ENCODE measurements at regions not wholly inside any gene's neighbourhood (a gene's known extent, or its start where the extent isn't known, plus 50 kb on each side); places are given as distances from the start of the nearest gene placed in this dataset.
"Not testable (repeated sequence)": the region's sequence is repeated elsewhere in the genome, so short reads cannot be mapped to it uniquely, and the experiment has no call there.

DNA sequence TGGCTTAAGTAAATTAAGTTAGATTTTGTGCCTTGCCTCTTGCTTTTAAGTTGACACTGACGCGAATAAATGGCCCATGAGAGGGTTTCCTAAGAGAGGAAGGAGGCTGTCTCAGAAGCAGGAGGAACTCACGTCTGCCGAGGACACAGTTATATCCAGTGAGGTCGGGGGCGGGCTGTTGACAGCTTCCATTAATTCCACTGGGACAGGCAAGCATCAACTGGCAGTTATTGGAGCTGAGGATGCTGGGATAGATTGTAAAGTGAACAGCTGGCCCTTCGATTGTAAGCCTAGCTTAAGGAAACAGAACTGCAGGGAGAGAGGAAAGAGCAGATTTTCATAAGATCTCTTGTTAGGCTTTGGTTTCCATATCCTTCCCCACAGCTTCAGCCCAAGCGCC is 399.2 kb downstream of the IPO8 start:
- Histone ChIP-seq H4K91ac (ENCODE audit: low read length) (no peak overlapping the region), H3K4ac (ENCODE audit: low read depth in 1 of 2, low read length in 2 of 2) (no peak overlapping the region), H3K79me1 (replicated peaks; ENCODE audit: low read length, poor library complexity, severe bottlenecking) (no peaks in the 10 kb centered on the region), H2BK120ac (ENCODE audit: low read depth, low read length) (no peak overlapping the region), H3K23ac (ENCODE audit: low read length in 2 of 2) (no peak overlapping the region), H3K27me3 (ENCODE audit: control insufficient read depth in 1 of 2, insufficient read depth in 1 of 2, low read length in 2 of 2) (peaks cover 0 to 6% of the 10 kb centered on the region in 2 experiments), H3K4me3 (ENCODE audit: insufficient read depth in 1 of 2, low read depth in 1 of 2, low read length in 2 of 2) (no peak overlapping the region), H3K4me1 (ENCODE audit: control insufficient read depth, insufficient read depth, low read depth, low read length) (no peaks in the 10 kb centered on the region), H3K36me3 (ENCODE audit: control insufficient read depth in 1 of 2, insufficient read depth in 2 of 2, low read depth in 1 of 2, low read length in 2 of 2) (no peaks in the 10 kb centered on the region), H4K8ac (ENCODE audit: low read length) (no peak overlapping the region), H3K4me2 (ENCODE audit: low read length, poor library complexity, severe bottlenecking) (no peak overlapping the region), H2BK12ac (ENCODE audit: low read length in 2 of 2) (no peak overlapping the region), H3K27ac (ENCODE audit: low read length, poor library complexity, severe bottlenecking) (no peak overlapping the region), H3K18ac (ENCODE audit: low read depth in 1 of 2, low read length in 2 of 2) (no peak overlapping the region), H2AK5ac (ENCODE audit: low read length, severe bottlenecking) (no peak overlapping the region), H2AFZ (ENCODE audit: low read depth, low read length) (no peak overlapping the region), H3K9me3 (ENCODE audit: control insufficient read depth, low read length) (no peaks in the 10 kb centered on the region), H2BK5ac (ENCODE audit: low read depth, low read length, poor library complexity, severe bottlenecking) (no peak overlapping the region), H3K14ac (ENCODE audit: low read length in 2 of 2) (no peak overlapping the region), H2BK15ac (ENCODE audit: low read depth, poor library complexity, severe bottlenecking) (no peak overlapping the region), H3K9ac (ENCODE audit: low read length) (no peak overlapping the region)
- 73% methylated on average over 7 of the region's 8 CpGs for WGBS
- no peak for DNase-seq

DNA sequence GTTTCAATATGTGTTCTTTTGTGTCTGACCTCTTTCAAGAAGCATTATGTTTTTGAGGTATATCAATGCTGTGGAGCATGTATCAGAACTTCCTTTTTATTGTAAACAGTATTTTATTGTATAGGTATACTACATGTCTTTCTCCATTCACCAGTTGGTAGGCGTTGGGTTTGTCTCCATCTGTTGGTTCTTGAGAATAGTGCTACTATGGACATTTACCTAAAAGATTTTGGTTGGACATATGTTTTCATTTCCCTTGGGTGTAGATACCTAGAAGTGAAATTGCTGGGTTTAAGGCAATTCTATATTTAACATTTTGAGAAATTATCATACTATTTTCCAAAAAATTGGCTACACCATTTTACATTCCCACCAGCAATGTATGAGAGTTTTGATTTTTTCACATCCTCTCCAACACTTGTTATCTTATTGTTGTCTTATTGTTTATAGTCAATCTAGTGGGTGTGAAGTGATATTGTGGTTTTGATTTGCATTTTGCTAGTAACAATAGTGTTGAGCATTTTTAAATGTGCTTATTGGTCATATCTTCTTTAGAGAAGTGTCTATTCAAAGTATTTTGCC is 409.2 kb downstream of the IPO8 start:
- Histone ChIP-seq H2BK15ac (ENCODE audit: low read depth, poor library complexity, severe bottlenecking) (no peak overlapping the region), H2BK120ac (ENCODE audit: low read depth, low read length) (no peak overlapping the region), H3K23ac (ENCODE audit: low read length in 2 of 2) (no peak overlapping the region), H3K18ac (ENCODE audit: low read depth in 1 of 2, low read length in 2 of 2) (no peak overlapping the region), H3K9ac (ENCODE audit: low read length) (no peak overlapping the region), H2BK12ac (ENCODE audit: low read length in 2 of 2) (no peak overlapping the region), H2AFZ (ENCODE audit: low read depth, low read length) (no peak overlapping the region), H3K9me3 (ENCODE audit: control insufficient read depth, low read length) (no peaks in the 10 kb centered on the region), H3K14ac (ENCODE audit: low read length in 2 of 2) (no peak overlapping the region), H3K79me1 (replicated peaks; ENCODE audit: low read length, poor library complexity, severe bottlenecking) (no peaks in the 10 kb centered on the region), H4K91ac (ENCODE audit: low read length) (no peak overlapping the region), H2AK5ac (ENCODE audit: low read length, severe bottlenecking) (no peak overlapping the region), H3K36me3 (ENCODE audit: control insufficient read depth in 1 of 2, insufficient read depth in 2 of 2, low read depth in 1 of 2, low read length in 2 of 2) (no peaks in the 10 kb centered on the region), H3K4me2 (ENCODE audit: low read length, poor library complexity, severe bottlenecking) (no peak overlapping the region), H3K4me1 (ENCODE audit: control insufficient read depth, insufficient read depth, low read depth, low read length) (no peaks in the 10 kb centered on the region), H3K4me3 (ENCODE audit: insufficient read depth in 1 of 2, low read depth in 1 of 2, low read length in 2 of 2) (no peak overlapping the region), H4K8ac (ENCODE audit: low read length) (no peak overlapping the region), H3K27ac (ENCODE audit: low read length, poor library complexity, severe bottlenecking) (no peak overlapping the region), H3K4ac (ENCODE audit: low read depth in 1 of 2, low read length in 2 of 2) (no peak overlapping the region), H3K27me3 (ENCODE audit: control insufficient read depth in 1 of 2, insufficient read depth in 1 of 2, low read length in 2 of 2) (no peaks in the 10 kb centered on the region), H2BK5ac (ENCODE audit: low read depth, low read length, poor library complexity, severe bottlenecking) (no peak overlapping the region)
- DNase-seq, result peak; percentile 57
- no CpG with 5 or more reads among the region's 1 CpG for WGBS

DNA sequence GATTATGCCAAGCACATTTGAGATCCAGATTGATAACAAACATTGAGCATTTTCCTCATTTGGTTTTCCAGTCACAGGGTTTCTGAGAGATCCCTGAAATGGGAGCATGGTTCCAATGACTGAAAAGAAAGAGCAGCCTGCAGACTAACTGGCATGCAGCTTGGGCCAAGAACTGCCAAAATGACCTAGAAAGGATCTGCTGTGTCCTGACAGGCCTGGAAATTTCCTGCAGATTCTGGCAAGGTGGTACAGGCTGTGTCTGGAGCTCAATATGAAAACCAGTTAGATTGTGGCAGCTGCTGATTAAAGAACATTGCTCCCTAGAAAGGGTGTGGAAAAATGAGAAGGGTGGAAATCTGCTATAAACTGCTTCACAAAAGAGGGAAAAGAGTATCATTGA is 417.3 kb downstream of the IPO8 start:
- no peak overlapping the region for H4K8ac ChIP-seq (ENCODE audit: low read length)
- H3K9ac ChIP-seq (ENCODE audit: low read length), result no peak overlapping the region
- H2AK5ac ChIP-seq (ENCODE audit: low read length, severe bottlenecking), result no peak overlapping the region
- no peaks in the 10 kb centered on the region for H3K9me3 ChIP-seq (ENCODE audit: control insufficient read depth, low read length)
- no peak overlapping the region for H2BK120ac ChIP-seq (ENCODE audit: low read depth, low read length)
- no peak overlapping the region for H3K4me2 ChIP-seq (ENCODE audit: low read length, poor library complexity, severe bottlenecking)
- no peak overlapping the region for H3K23ac ChIP-seq (ENCODE audit: low read length in 2 of 2)
- H3K4me1 ChIP-seq (ENCODE audit: control insufficient read depth, insufficient read depth, low read depth, low read length), result no peaks in the 10 kb centered on the region
- H3K14ac ChIP-seq (ENCODE audit: low read length in 2 of 2), result no peak overlapping the region
- H3K4me3 ChIP-seq (ENCODE audit: insufficient read depth in 1 of 2, low read depth in 1 of 2, low read length in 2 of 2), result no peak overlapping the region
- H3K4ac ChIP-seq (ENCODE audit: low read depth in 1 of 2, low read length in 2 of 2), result no peak overlapping the region
- no peak overlapping the region for H3K27ac ChIP-seq (ENCODE audit: low read length, poor library complexity, severe bottlenecking)
- H2BK15ac ChIP-seq (ENCODE audit: low read depth, poor library complexity, severe bottlenecking), result no peak overlapping the region
- H3K79me1 ChIP-seq (replicated peaks; ENCODE audit: low read length, poor library complexity, severe bottlenecking), result no peaks in the 10 kb centered on the region
- H2AFZ ChIP-seq (ENCODE audit: low read depth, low read length), result no peak overlapping the region
- no peak for DNase-seq
- H2BK5ac ChIP-seq (ENCODE audit: low read depth, low read length, poor library complexity, severe bottlenecking), result no peak overlapping the region
- no peak overlapping the region for H3K18ac ChIP-seq (ENCODE audit: low read depth in 1 of 2, low read length in 2 of 2)
- no peak overlapping the region for H4K91ac ChIP-seq (ENCODE audit: low read length)
- H3K36me3 ChIP-seq (ENCODE audit: control insufficient read depth in 1 of 2, insufficient read depth in 2 of 2, low read depth in 1 of 2, low read length in 2 of 2), result no peaks in the 10 kb centered on the region
- H2BK12ac ChIP-seq (ENCODE audit: low read length in 2 of 2), result no peak overlapping the region
- H3K27me3 ChIP-seq (ENCODE audit: control insufficient read depth in 1 of 2, insufficient read depth in 1 of 2, low read length in 2 of 2), result peaks cover 0 to 11% of the 10 kb centered on the region in 2 experiments

DNA sequence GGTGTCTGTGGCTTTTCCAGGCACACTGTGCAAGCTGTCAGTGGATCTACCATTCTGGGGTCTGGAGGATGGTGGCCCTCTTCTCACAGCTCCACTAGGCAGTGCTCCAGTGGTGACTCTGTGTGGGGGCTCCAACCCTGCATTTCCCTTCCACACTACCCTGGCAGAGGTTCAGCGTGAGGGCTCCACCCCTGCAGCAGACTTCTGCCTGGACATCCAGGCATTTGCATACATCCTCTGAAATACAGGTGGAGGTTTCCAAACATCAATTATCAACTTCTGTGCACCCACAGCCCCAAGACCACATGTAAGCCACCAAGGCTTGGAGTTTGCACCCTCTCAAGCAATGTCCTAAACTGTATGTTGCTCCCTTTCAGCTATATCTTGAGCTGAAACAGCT is 423.2 kb downstream of the IPO8 start:
- not testable (repeated sequence) for H3K4me1 ChIP-seq (ENCODE audit: control insufficient read depth, insufficient read depth, low read depth, low read length); DNase-seq; H2AFZ ChIP-seq (ENCODE audit: low read depth, low read length); H3K4ac ChIP-seq (ENCODE audit: low read depth in 1 of 2, low read length in 2 of 2); H3K27ac ChIP-seq (ENCODE audit: low read length, poor library complexity, severe bottlenecking); H3K14ac ChIP-seq (ENCODE audit: low read length in 2 of 2); H4K91ac ChIP-seq (ENCODE audit: low read length); H3K36me3 ChIP-seq (ENCODE audit: control insufficient read depth in 1 of 2, insufficient read depth in 2 of 2, low read depth in 1 of 2, low read length in 2 of 2); H2BK15ac ChIP-seq (ENCODE audit: low read depth, poor library complexity, severe bottlenecking); H3K9me3 ChIP-seq (ENCODE audit: control insufficient read depth, low read length); H2AK5ac ChIP-seq (ENCODE audit: low read length, severe bottlenecking); H3K79me1 ChIP-seq (replicated peaks; ENCODE audit: low read length, poor library complexity, severe bottlenecking); H4K8ac ChIP-seq (ENCODE audit: low read length); H3K23ac ChIP-seq (ENCODE audit: low read length in 2 of 2); H3K4me2 ChIP-seq (ENCODE audit: low read length, poor library complexity, severe bottlenecking); H3K9ac ChIP-seq (ENCODE audit: low read length); H2BK120ac ChIP-seq (ENCODE audit: low read depth, low read length); H3K4me3 ChIP-seq (ENCODE audit: insufficient read depth in 1 of 2, low read depth in 1 of 2, low read length in 2 of 2); H3K27me3 ChIP-seq (ENCODE audit: control insufficient read depth in 1 of 2, insufficient read depth in 1 of 2, low read length in 2 of 2); H2BK5ac ChIP-seq (ENCODE audit: low read depth, low read length, poor library complexity, severe bottlenecking); H3K18ac ChIP-seq (ENCODE audit: low read depth in 1 of 2, low read length in 2 of 2); H2BK12ac ChIP-seq (ENCODE audit: low read length in 2 of 2)
- 93% methylated on average over 1 of the region's 1 CpG for WGBS

All from mesenchymal stem cell (in vitro differentiated cells and primary cell).